HEK293 (cell line): ENCODE measurements at regions not wholly inside any gene's neighbourhood (a gene's known extent, or its start where the extent isn't known, plus 50 kb on each side); places are given as distances from the start of the nearest gene placed in this dataset.

ENCODE experiments used
- CTCF ChIA-PET: fragments of 350-600 bp; formaldehyde crosslinking; extraction: SDS; loops from one replicate; lab custom pipeline; 2021; ENCODE audit warnings: antibody characterized with exemption; lab: Yijun Ruan, JAX
- POLR2A ChIA-PET: fragments of 300-600 bp; formaldehyde crosslinking; extraction: SDS; loops from one replicate; lab custom pipeline; 2020; ENCODE audit warnings: antibody characterized with exemption, inconsistent platforms; lab: Yijun Ruan, JAX
- H3K27ac ChIP-seq: fragments of 200-500 bp; sonication (Bioruptor generic); 2 replicates; pipeline ENCODE4 v1.5.1; 2014; ENCODE audit warnings: low read depth, low read length, control low read depth, inconsistent platforms; ENCODE audit errors: extremely low read depth
- H3K36me3 ChIP-seq, 2 experiments: fragments of 200-500 bp in 1 of 2; sonication (Bioruptor generic) in 1 of 2; 1 replicate in 1 of 2; 2 replicates in 1 of 2; pipeline ENCODE4 v1.5.1; 2014 to 2017; ENCODE audit warnings: inconsistent platforms in 2 of 2, low read length in 2 of 2; ENCODE audit not compliant: control insufficient read depth in 2 of 2, insufficient read depth in 1 of 2
- H3K4me1 ChIP-seq: fragments of 200-500 bp; sonication (Bioruptor generic); 2 replicates; pipeline ENCODE4 v1.5.1; 2014; ENCODE audit warnings: mild to moderate bottlenecking, low read length, inconsistent platforms; ENCODE audit not compliant: control insufficient read depth, insufficient read depth
- H3K4me3 ChIP-seq: 2 replicates; pipeline ENCODE4 v1.5.1; 2011; ENCODE audit warnings: low read depth, mild to moderate bottlenecking, control low read depth, low read length, moderate library complexity
- H3K9me3 ChIP-seq: fragments of 200-500 bp; sonication (Bioruptor generic); 2 replicates; pipeline ENCODE4 v1.5.1; 2014; ENCODE audit warnings: low read depth, low read length, inconsistent platforms; ENCODE audit not compliant: control insufficient read depth, insufficient read depth
- KLF16 ChIP-seq: fragments of 450-650 bp; formaldehyde crosslinking; IDR thresholded peaks from 2 replicates; pipeline ENCODE4 v1.5.1; 2017; ENCODE audit warnings: missing biosample characterization, missing genetic modification characterization
- KLF8 ChIP-seq: fragments of 450-650 bp; formaldehyde crosslinking; IDR thresholded peaks from 2 replicates; pipeline ENCODE4 v1.5.1; 2016; ENCODE audit warnings: missing biosample characterization, missing genetic modification characterization
- SALL2 ChIP-seq: fragments of 450-650 bp; formaldehyde crosslinking; IDR thresholded peaks from 2 replicates; pipeline ENCODE4 v1.5.0; 2017; ENCODE audit warnings: missing biosample characterization, mild to moderate bottlenecking, missing genetic modification characterization, borderline replicate concordance
- SCRT1 ChIP-seq: fragments of 450-650 bp; formaldehyde crosslinking; IDR thresholded peaks from 2 replicates; pipeline ENCODE4 v1.5.1; 2016; ENCODE audit warnings: missing biosample characterization, missing genetic modification characterization, borderline replicate concordance
- ZBTB7A ChIP-seq: fragments of 450-650 bp; formaldehyde crosslinking; IDR thresholded peaks from 2 replicates; pipeline ENCODE4 v1.5.1; 2016; ENCODE audit warnings: low read depth, missing biosample characterization, missing genetic modification characterization
- ZNF10 ChIP-seq: fragments of 450-650 bp; formaldehyde crosslinking; IDR thresholded peaks from 2 replicates; pipeline ENCODE4 v1.5.1; 2017; ENCODE audit warnings: missing biosample characterization, missing genetic modification characterization
- ZNF138 ChIP-seq: fragments of 450-650 bp; formaldehyde crosslinking; IDR thresholded peaks from 2 replicates; pipeline ENCODE4 v1.5.1; 2016; ENCODE audit warnings: missing biosample characterization, missing genetic modification characterization, borderline replicate concordance
- ZNF473 ChIP-seq: fragments of 450-650 bp; formaldehyde crosslinking; IDR thresholded peaks from 2 replicates; pipeline ENCODE4 v1.5.1; 2017; ENCODE audit warnings: missing biosample characterization, missing genetic modification characterization
- ZNF501 ChIP-seq: fragments of 450-650 bp; formaldehyde crosslinking; IDR thresholded peaks from 2 replicates; pipeline ENCODE4 v1.5.1; 2016; ENCODE audit warnings: missing biosample characterization, missing genetic modification characterization
- ZNF510 ChIP-seq: fragments of 450-650 bp; formaldehyde crosslinking; IDR thresholded peaks from 2 replicates; pipeline ENCODE4 v1.5.1; 2018; ENCODE audit warnings: mild to moderate bottlenecking, missing genetic modification characterization, missing biosample characterization; ENCODE audit not compliant: insufficient replicate concordance
- ZNF544 ChIP-seq: fragments of 450-650 bp; formaldehyde crosslinking; IDR thresholded peaks from 2 replicates; pipeline ENCODE4 v1.5.0; 2017; ENCODE audit warnings: missing biosample characterization, missing genetic modification characterization
- ZNF768 ChIP-seq: fragments of 450-650 bp; formaldehyde crosslinking; IDR thresholded peaks from 2 replicates; pipeline ENCODE4 v1.5.1; 2018; ENCODE audit warnings: missing biosample characterization, mild to moderate bottlenecking, missing genetic modification characterization
- ZSCAN23 ChIP-seq: fragments of 450-650 bp; formaldehyde crosslinking; IDR thresholded peaks from 2 replicates; pipeline ENCODE4 v1.5.1; 2016; ENCODE audit warnings: missing biosample characterization, missing genetic modification characterization
- ZXDB ChIP-seq: fragments of 450-650 bp; formaldehyde crosslinking; IDR thresholded peaks from 2 replicates; pipeline ENCODE4 v1.5.1; 2016; ENCODE audit warnings: missing biosample characterization, missing genetic modification characterization
- TF ChIP-seq, protein P1 (sequence below): fragments of 450-650 bp; formaldehyde crosslinking; IDR thresholded peaks from 2 replicates; pipeline ENCODE4 v1.5.1; 2016; ENCODE audit warnings: missing biosample characterization, missing genetic modification characterization, low read depth
- TF ChIP-seq, protein P2 (sequence below): fragments of 450-650 bp; formaldehyde crosslinking; conservative IDR thresholded peaks from 2 replicates; pipeline ENCODE4 v1.5.1; 2016; ENCODE audit warnings: low read depth, missing biosample characterization, missing genetic modification characterization
- TF ChIP-seq, protein P3 (sequence below): fragments of 450-650 bp; formaldehyde crosslinking; IDR thresholded peaks from 2 replicates; pipeline ENCODE4 v1.5.1; 2016; ENCODE audit warnings: missing biosample characterization, missing genetic modification characterization
- TF ChIP-seq, protein P4 (sequence below): fragments of 450-650 bp; formaldehyde crosslinking; IDR thresholded peaks from 2 replicates; pipeline ENCODE4 v1.5.1; 2016; ENCODE audit warnings: missing biosample characterization, missing genetic modification characterization
- TF ChIP-seq, protein P5 (sequence below): fragments of 450-650 bp; formaldehyde crosslinking; IDR thresholded peaks from 2 replicates; pipeline ENCODE4 v1.5.1; 2016; ENCODE audit warnings: missing biosample characterization, missing genetic modification characterization

DNA sequence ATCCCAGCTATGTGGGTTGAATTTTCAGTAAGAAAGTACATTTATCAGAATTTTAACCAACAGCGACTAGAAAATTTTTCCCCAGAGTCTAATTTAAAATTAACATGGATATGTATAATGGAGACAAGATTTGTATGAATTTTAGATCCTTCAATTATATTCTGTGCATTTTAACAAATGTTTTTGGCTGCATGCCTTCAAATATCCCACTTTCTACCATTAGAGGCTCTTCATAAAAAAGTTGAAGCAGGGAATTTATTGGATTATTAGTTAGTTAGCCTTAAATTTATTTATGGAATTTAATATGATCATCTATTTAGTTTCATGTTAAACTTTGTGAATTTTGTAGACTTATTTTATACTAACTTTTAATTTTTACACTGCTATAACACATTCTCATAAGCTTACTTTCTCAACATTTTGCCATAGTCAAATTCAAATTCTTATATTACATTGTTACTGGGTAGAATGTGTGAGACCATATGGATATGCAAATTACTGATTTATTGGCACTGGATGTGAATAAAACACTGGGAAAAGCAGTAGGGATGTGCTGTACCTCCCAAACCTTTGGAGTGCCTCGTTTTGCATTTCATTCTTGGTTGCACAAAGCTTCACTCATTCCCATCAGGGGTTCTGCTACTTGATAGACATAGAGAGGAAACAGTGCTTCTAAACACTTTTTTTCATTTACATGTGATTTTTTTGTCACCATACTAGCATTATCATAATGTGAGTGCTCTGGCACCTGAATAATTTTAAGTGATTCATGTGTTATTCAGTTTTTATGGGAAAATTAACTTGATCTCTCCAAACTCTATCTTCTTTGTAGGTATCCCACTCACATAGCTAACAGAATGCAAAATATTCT is 491.8 kb upstream of the COX7C start:
- POLR2A ChIA-PET: no interaction called here

More for the DNA sequence above, 491.8 kb upstream of the COX7C start:
- Histone ChIP-seq H3K36me3 (no peaks in the 10 kb centered on the region), H3K9me3 (no peaks in the 10 kb centered on the region), H3K4me1 (no peaks in the 10 kb centered on the region), H3K4me3 (no peak overlapping the region), H3K27ac (no peak overlapping the region)
- TF ChIP-seq ZXDB (tag by site-specific recombination): no peak
- no peak for TF ChIP-seq ZBTB7A (tag by site-specific recombination)
- TF ChIP-seq ZNF10: no peak
- TF ChIP-seq, protein P1, sequence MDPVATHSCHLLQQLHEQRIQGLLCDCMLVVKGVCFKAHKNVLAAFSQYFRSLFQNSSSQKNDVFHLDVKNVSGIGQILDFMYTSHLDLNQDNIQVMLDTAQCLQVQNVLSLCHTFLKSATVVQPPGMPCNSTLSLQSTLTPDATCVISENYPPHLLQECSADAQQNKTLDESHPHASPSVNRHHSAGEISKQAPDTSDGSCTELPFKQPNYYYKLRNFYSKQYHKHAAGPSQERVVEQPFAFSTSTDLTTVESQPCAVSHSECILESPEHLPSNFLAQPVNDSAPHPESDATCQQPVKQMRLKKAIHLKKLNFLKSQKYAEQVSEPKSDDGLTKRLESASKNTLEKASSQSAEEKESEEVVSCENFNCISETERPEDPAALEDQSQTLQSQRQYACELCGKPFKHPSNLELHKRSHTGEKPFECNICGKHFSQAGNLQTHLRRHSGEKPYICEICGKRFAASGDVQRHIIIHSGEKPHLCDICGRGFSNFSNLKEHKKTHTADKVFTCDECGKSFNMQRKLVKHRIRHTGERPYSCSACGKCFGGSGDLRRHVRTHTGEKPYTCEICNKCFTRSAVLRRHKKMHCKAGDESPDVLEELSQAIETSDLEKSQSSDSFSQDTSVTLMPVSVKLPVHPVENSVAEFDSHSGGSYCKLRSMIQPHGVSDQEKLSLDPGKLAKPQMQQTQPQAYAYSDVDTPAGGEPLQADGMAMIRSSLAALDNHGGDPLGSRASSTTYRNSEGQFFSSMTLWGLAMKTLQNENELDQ (tag by site-specific recombination): no peak
- TF ChIP-seq, protein P2, sequence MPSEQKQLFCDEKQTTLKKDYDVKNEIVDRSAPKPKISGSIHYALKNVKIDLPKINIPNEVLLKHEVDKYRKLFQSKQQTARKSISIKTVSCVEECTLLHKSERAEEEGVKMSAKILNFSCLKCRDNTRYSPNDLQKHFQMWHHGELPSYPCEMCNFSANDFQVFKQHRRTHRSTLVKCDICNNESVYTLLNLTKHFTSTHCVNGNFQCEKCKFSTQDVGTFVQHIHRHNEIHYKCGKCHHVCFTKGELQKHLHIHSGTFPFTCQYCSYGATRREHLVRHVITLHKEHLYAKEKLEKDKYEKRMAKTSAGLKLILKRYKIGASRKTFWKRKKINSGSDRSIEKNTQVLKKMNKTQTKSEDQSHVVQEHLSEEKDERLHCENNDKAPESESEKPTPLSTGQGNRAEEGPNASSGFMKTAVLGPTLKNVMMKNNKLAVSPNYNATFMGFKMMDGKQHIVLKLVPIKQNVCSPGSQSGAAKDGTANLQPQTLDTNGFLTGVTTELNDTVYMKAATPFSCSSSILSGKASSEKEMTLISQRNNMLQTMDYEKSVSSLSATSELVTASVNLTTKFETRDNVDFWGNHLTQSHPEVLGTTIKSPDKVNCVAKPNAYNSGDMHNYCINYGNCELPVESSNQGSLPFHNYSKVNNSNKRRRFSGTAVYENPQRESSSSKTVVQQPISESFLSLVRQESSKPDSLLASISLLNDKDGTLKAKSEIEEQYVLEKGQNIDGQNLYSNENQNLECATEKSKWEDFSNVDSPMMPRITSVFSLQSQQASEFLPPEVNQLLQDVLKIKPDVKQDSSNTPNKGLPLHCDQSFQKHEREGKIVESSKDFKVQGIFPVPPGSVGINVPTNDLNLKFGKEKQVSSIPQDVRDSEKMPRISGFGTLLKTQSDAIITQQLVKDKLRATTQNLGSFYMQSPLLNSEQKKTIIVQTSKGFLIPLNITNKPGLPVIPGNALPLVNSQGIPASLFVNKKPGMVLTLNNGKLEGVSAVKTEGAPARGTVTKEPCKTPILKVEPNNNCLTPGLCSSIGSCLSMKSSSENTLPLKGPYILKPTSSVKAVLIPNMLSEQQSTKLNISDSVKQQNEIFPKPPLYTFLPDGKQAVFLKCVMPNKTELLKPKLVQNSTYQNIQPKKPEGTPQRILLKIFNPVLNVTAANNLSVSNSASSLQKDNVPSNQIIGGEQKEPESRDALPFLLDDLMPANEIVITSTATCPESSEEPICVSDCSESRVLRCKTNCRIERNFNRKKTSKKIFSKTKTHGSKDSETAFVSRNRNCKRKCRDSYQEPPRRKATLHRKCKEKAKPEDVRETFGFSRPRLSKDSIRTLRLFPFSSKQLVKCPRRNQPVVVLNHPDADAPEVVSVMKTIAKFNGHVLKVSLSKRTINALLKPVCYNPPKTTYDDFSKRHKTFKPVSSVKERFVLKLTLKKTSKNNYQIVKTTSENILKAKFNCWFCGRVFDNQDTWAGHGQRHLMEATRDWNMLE (tag by site-specific recombination): no peak
- TF ChIP-seq ZNF768 (tag by site-specific recombination): no peak
- no peak for TF ChIP-seq SCRT1 (tag by site-specific recombination)
- no peak for TF ChIP-seq ZNF544 (tag by site-specific recombination)
- no peak for TF ChIP-seq ZNF510 (tag by site-specific recombination)
- TF ChIP-seq, protein P3, sequence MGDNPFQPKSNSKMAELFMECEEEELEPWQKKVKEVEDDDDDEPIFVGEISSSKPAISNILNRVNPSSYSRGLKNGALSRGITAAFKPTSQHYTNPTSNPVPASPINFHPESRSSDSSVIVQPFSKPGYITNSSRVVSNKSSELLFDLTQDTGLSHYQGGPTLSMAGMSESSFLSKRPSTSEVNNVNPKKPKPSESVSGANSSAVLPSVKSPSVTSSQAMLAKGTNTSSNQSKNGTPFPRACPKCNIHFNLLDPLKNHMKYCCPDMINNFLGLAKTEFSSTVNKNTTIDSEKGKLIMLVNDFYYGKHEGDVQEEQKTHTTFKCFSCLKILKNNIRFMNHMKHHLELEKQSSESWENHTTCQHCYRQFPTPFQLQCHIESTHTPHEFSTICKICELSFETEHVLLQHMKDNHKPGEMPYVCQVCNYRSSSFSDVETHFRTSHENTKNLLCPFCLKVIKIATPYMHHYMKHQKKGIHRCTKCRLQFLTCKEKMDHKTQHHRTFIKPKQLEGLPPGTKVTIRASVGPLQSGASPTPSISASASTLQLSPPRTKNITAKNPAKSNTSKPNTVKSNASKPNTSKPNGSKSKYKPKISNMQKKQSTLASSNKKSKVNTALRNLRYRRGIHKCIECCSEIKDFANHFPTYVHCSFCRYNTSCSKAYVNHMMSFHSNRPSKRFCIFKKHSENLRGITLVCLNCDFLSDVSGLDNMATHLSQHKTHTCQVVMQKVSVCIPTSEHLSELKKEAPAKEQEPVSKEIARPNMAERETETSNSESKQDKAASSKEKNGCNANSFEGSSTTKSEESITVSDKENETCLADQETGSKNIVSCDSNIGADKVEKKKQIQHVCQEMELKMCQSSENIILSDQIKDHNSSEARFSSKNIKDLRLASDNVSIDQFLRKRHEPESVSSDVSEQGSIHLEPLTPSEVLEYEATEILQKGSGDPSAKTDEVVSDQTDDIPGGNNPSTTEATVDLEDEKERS: no peak
- TF ChIP-seq KLF8 (tag by site-specific recombination): no peak
- TF ChIP-seq, protein P4, sequence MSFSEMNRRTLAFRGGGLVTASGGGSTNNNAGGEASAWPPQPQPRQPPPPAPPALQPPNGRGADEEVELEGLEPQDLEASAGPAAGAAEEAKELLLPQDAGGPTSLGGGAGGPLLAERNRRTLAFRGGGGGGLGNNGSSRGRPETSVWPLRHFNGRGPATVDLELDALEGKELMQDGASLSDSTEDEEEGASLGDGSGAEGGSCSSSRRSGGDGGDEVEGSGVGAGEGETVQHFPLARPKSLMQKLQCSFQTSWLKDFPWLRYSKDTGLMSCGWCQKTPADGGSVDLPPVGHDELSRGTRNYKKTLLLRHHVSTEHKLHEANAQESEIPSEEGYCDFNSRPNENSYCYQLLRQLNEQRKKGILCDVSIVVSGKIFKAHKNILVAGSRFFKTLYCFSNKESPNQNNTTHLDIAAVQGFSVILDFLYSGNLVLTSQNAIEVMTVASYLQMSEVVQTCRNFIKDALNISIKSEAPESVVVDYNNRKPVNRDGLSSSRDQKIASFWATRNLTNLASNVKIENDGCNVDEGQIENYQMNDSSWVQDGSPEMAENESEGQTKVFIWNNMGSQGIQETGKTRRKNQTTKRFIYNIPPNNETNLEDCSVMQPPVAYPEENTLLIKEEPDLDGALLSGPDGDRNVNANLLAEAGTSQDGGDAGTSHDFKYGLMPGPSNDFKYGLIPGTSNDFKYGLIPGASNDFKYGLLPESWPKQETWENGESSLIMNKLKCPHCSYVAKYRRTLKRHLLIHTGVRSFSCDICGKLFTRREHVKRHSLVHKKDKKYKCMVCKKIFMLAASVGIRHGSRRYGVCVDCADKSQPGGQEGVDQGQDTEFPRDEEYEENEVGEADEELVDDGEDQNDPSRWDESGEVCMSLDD (tag by site-specific recombination): no peak
- TF ChIP-seq ZNF473: no peak
- no peak for TF ChIP-seq ZNF138
- TF ChIP-seq ZNF501 (tag by site-specific recombination): no peak
- no peak for TF ChIP-seq ZSCAN23
- no peak for TF ChIP-seq KLF16 (tag by site-specific recombination)
- TF ChIP-seq, protein P5, sequence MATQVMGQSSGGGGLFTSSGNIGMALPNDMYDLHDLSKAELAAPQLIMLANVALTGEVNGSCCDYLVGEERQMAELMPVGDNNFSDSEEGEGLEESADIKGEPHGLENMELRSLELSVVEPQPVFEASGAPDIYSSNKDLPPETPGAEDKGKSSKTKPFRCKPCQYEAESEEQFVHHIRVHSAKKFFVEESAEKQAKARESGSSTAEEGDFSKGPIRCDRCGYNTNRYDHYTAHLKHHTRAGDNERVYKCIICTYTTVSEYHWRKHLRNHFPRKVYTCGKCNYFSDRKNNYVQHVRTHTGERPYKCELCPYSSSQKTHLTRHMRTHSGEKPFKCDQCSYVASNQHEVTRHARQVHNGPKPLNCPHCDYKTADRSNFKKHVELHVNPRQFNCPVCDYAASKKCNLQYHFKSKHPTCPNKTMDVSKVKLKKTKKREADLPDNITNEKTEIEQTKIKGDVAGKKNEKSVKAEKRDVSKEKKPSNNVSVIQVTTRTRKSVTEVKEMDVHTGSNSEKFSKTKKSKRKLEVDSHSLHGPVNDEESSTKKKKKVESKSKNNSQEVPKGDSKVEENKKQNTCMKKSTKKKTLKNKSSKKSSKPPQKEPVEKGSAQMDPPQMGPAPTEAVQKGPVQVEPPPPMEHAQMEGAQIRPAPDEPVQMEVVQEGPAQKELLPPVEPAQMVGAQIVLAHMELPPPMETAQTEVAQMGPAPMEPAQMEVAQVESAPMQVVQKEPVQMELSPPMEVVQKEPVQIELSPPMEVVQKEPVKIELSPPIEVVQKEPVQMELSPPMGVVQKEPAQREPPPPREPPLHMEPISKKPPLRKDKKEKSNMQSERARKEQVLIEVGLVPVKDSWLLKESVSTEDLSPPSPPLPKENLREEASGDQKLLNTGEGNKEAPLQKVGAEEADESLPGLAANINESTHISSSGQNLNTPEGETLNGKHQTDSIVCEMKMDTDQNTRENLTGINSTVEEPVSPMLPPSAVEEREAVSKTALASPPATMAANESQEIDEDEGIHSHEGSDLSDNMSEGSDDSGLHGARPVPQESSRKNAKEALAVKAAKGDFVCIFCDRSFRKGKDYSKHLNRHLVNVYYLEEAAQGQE: no peak
- TF ChIP-seq SALL2 (tag by site-specific recombination): no peak
- CTCF ChIA-PET: interaction anchor here (0.6 kb wide), 1 partner anchor 469 kb away, joined by 3 read pairs; no protein-coding TSS in a partner anchor
